NCI-H2171 treated with DMSO at 0.1 percent for 48 hours (cell line): ENCODE measurements at regions not wholly inside any gene's neighbourhood (a gene's known extent, or its start where the extent isn't known, plus 50 kb on each side); places are given as distances from the start of the nearest gene placed in this dataset.
"Not testable (repeated sequence)": the region's sequence is repeated elsewhere in the genome, so short reads cannot be mapped to it uniquely, and the experiment has no call there.

Source experiments
- DNase-seq: peaks from one replicate; lab custom pipeline; 2025; lab: John Stamatoyannopoulos, UW

GRCh38 chr7:128561116-128561722 is 84.7 kb downstream of the METTL2B start:
- DNase-seq = not testable (repeated sequence)

- DNase-seq = not testable (repeated sequence)
Measured at GRCh38 chr7:128562795-128563194, 86.2 kb downstream of the METTL2B start.

GRCh38 chr7:128564123-128564700 is 87.7 kb downstream of the METTL2B start:
- not testable (repeated sequence) for DNase-seq

GRCh38 chr7:128564932-128565864 is 88.7 kb downstream of the METTL2B start:
- not testable (repeated sequence) for DNase-seq

GRCh38 chr7:128575277-128575676 is 96.8 kb upstream of the GARIN1A start:
- DNase-seq = peak; percentile 2

- DNase-seq = not testable (repeated sequence)
Measured at GRCh38 chr7:128576953-128577352, 95.1 kb upstream of the GARIN1A start.

GRCh38 chr7:128579843-128580242 is 92.2 kb upstream of the GARIN1A start:
- DNase-seq = not testable (repeated sequence)

- DNase-seq = not testable (repeated sequence)
Measured at GRCh38 chr7:128581100-128581499, 91.0 kb upstream of the GARIN1A start.

- not testable (repeated sequence) for DNase-seq
Measured at GRCh38 chr7:128581825-128582561, 90.1 kb upstream of the GARIN1A start.

- DNase-seq = not testable (repeated sequence)
Measured at GRCh38 chr7:128586715-128587114, 85.4 kb upstream of the GARIN1A start.

GRCh38 chr7:128591705-128592104 is 80.4 kb upstream of the GARIN1A start:
- DNase-seq = no peak

GRCh38 chr7:128592209-128592608 is 79.9 kb upstream of the GARIN1A start:
- DNase-seq = not testable (repeated sequence)

GRCh38 chr7:128594061-128594460 is 78.0 kb upstream of the GARIN1A start:
- not testable (repeated sequence) for DNase-seq

GRCh38 chr7:128596336-128597128 is 75.6 kb upstream of the GARIN1A start:
- not testable (repeated sequence) for DNase-seq

GRCh38 chr7:128598946-128599345 is 73.1 kb upstream of the GARIN1A start:
- DNase-seq = not testable (repeated sequence)

- DNase-seq = peak; percentile 63
Measured at GRCh38 chr7:128608678-128609421, 63.2 kb upstream of the GARIN1A start.

GRCh38 chr7:128613366-128613765 is 58.7 kb upstream of the GARIN1A start:
- DNase-seq = not testable (repeated sequence)

GRCh38 chr7:128614812-128615211 is 57.3 kb upstream of the GARIN1A start:
- not testable (repeated sequence) for DNase-seq

GRCh38 chr7:128616799-128617198 is 55.3 kb upstream of the GARIN1A start:
- DNase-seq = not testable (repeated sequence)
